CD14-positive monocyte (primary cell): ENCODE measurements at regions not wholly inside any gene's neighbourhood (a gene's known extent, or its start where the extent isn't known, plus 50 kb on each side); places are given as distances from the start of the nearest gene placed in this dataset.

ENCODE experiments used
- DNase-seq, 3 donors: peaks; one replicate each; pipeline ENCODE4 v3.0.0-alpha.2; 2011 to 2022
- H2AFZ ChIP-seq: 2 replicates; pipeline ENCODE4 v1.6.0; 2012; ENCODE audit warnings: mild to moderate bottlenecking, low read depth, low read length, inconsistent platforms; ENCODE audit not compliant: insufficient read depth, poor library complexity, severe bottlenecking
- H3K27ac ChIP-seq, 2 donors: 1 replicate in 1 of 2; 2 replicates in 1 of 2; pipeline ENCODE4 v1.5.1; 2012 to 2013; ENCODE audit warnings: low read length in 2 of 2, control low read depth in 1 of 2, inconsistent platforms in 1 of 2, low read depth in 1 of 2, mild to moderate bottlenecking in 1 of 2
- H3K27me3 ChIP-seq, 2 donors: one replicate each; pipeline versions ENCODE4 v1.6.0 to v1.6.1; 2011 to 2013; ENCODE audit warnings: low read length in 2 of 2; ENCODE audit not compliant: control insufficient read depth in 2 of 2, insufficient read depth in 2 of 2
- H3K36me3 ChIP-seq, 2 donors: replicated peaks in 1 of 2; 1 replicate in 1 of 2; 2 replicates in 1 of 2; pipeline versions ENCODE4 v1.5.1 to v1.6.1; 2012 to 2013; ENCODE audit warnings: low read length in 2 of 2, control low read depth in 1 of 2, inconsistent platforms in 1 of 2, mild to moderate bottlenecking in 1 of 2; ENCODE audit not compliant: insufficient read depth in 2 of 2, control insufficient read depth in 1 of 2
- H3K4me1 ChIP-seq, 2 donors: 1 replicate in 1 of 2; 2 replicates in 1 of 2; pipeline versions ENCODE4 v1.5.1 to v1.6.1; 2012 to 2013; ENCODE audit warnings: low read length in 2 of 2, control low read depth in 1 of 2, inconsistent platforms in 1 of 2, mild to moderate bottlenecking in 1 of 2, moderate library complexity in 1 of 2; ENCODE audit not compliant: insufficient read depth in 2 of 2, control insufficient read depth in 1 of 2
- H3K4me2 ChIP-seq: replicated peaks from 2 replicates; pipeline ENCODE3; 2012; ENCODE audit warnings: low read length, moderate library complexity, mild to moderate bottlenecking; ENCODE audit not compliant: poor library complexity, severe bottlenecking; ENCODE audit errors: extremely low read depth
- H3K4me3 ChIP-seq, 3 experiments: fragments of 200-600 bp in 1 of 3; sonication (generic) in 1 of 3; replicated peaks in 1 of 3; 1 replicate in 2 of 3; 2 replicates in 1 of 3; pipeline ENCODE4 v1.5.1; 2011 to 2013; ENCODE audit warnings: low read length in 3 of 3, mild to moderate bottlenecking in 3 of 3, control low read depth in 2 of 3, low read depth in 2 of 3, inconsistent platforms in 1 of 3, moderate library complexity in 1 of 3
- H3K79me2 ChIP-seq: 2 replicates; pipeline ENCODE4 v1.6.0; 2012; ENCODE audit warnings: mild to moderate bottlenecking, control low read depth, inconsistent platforms, low read length, moderate library complexity; ENCODE audit not compliant: insufficient read depth
- H3K9ac ChIP-seq: 2 replicates; pipeline ENCODE4 v1.6.0; 2017; ENCODE audit warnings: low read length, mild to moderate bottlenecking; ENCODE audit not compliant: insufficient read depth, poor library complexity, severe bottlenecking
- H3K9me3 ChIP-seq, 2 donors: replicated peaks in 1 of 2; 1 replicate in 1 of 2; 2 replicates in 1 of 2; pipeline versions ENCODE4 v1.5.1 to v1.6.1; 2012 to 2013; ENCODE audit warnings: low read length in 2 of 2, control low read depth in 1 of 2; ENCODE audit not compliant: control insufficient read depth in 1 of 2, insufficient read depth in 1 of 2
- H4K20me1 ChIP-seq: 2 replicates; pipeline ENCODE4 v1.6.0; 2012; ENCODE audit warnings: mild to moderate bottlenecking, low read length, control low read depth, moderate library complexity; ENCODE audit not compliant: insufficient read depth
- H3K27ac Mint-ChIP-seq, 7 donors: one replicate each; pipeline ENCODE4 v1.8.0; 2020; ENCODE audit warnings: mild to moderate bottlenecking in 7 of 7, mixed read lengths in 7 of 7, moderate library complexity in 6 of 7, inconsistent platforms in 2 of 7
- H3K27me3 Mint-ChIP-seq, 3 donors: one replicate each; pipeline ENCODE4 v1.8.0; 2021 to 2022; ENCODE audit warnings: low read depth in 3 of 3, mild to moderate bottlenecking in 3 of 3, mixed read lengths in 3 of 3, moderate library complexity in 3 of 3, inconsistent platforms in 1 of 3
- H3K36me3 Mint-ChIP-seq, 2 donors: one replicate each; pipeline ENCODE4 v1.8.0; 2020; ENCODE audit warnings: mixed read lengths in 2 of 2, inconsistent platforms in 1 of 2, mild to moderate bottlenecking in 1 of 2
- H3K4me1 Mint-ChIP-seq: one replicate; pipeline ENCODE4 v1.8.0; 2020; ENCODE audit warnings: mild to moderate bottlenecking, mixed read lengths
- H3K4me3 Mint-ChIP-seq, 2 donors: one replicate each; pipeline ENCODE4 v1.8.0; 2020; ENCODE audit warnings: mild to moderate bottlenecking in 2 of 2, mixed read lengths in 2 of 2, moderate library complexity in 1 of 2
- H3K9me3 Mint-ChIP-seq, 7 donors: one replicate each; pipeline ENCODE4 v1.8.0; 2020 to 2022; ENCODE audit warnings: mixed read lengths in 7 of 7, mild to moderate bottlenecking in 6 of 7, moderate library complexity in 6 of 7, inconsistent platforms in 2 of 7
- WGBS: methylation state at CpG from one replicate; pipeline ENCODE4 v1.1.5; 2013; ENCODE audit warnings: missing lambda C conversion rate; ENCODE audit not compliant: insufficient coverage; 5-methylcytosine and 5-hydroxymethylcytosine counted together
- intact Hi-C, 2 donors: fragments of 100-400 bp; cut with micrococcal nuclease; formaldehyde crosslinking; loops; one replicate each; pipeline versions ENCODE4 v1.15.0 to v1.15.1; 2023
- TF ChIP-seq, protein P1 (sequence below): fragments of 200-600 bp; IDR thresholded peaks from one replicate; pipeline ENCODE4 v1.8.0; 2022; ENCODE audit warnings: antibody characterized with exemption, mild to moderate bottlenecking

DNA sequence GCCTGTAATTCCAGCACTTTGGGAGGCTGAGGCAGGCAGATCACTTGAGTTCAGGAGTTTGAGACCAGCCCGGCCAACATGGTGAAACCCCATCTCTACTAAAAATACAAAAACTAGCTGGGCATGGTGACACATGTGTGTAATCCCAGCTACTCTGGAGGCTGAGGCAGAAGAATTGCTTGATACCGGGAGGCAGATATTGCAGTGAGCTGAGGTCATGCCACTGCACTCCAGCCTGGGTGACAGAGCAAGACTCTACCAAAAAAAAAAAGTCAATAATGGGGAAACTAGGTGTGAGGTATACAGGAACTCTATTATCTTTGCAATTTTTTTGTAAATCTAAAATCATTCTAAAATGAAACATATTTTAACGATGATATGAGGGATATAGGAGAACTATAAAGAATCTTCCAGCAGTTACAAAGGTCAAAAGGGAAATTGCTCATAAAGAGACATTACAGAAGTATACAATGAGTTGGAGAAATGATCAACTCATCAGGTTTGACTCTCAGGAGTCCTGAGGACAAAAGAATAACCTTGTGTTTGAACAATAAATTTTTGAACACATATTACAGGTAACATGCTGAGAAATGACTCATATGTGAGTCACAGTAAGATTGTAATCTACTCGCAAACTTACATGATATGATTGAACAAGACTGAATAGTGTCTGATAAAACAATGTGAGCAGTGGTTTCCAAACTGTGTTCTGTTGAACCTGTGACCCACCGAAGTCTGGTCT lies 272.6 kb downstream of the FGFR2 start:
- WGBS: 100% methylated on average over 2 of the region's 5 CpGs
- intact Hi-C loops: no loop called here
- no peak for DNase-seq
- Mint-ChIP-seq H3K4me3 (no peak overlapping the region), H3K27ac (no peak overlapping the region), H3K9me3 (peaks cover 0 to 11% (median 0%) of the 10 kb centered on the region in 7 donors), H3K36me3 (no peaks in the 10 kb centered on the region), H3K27me3 (peaks cover 0 to 1% (median 0%) of the 10 kb centered on the region in 3 donors), H3K4me1 (no peaks in the 10 kb centered on the region)
- TF ChIP-seq, protein P1, sequence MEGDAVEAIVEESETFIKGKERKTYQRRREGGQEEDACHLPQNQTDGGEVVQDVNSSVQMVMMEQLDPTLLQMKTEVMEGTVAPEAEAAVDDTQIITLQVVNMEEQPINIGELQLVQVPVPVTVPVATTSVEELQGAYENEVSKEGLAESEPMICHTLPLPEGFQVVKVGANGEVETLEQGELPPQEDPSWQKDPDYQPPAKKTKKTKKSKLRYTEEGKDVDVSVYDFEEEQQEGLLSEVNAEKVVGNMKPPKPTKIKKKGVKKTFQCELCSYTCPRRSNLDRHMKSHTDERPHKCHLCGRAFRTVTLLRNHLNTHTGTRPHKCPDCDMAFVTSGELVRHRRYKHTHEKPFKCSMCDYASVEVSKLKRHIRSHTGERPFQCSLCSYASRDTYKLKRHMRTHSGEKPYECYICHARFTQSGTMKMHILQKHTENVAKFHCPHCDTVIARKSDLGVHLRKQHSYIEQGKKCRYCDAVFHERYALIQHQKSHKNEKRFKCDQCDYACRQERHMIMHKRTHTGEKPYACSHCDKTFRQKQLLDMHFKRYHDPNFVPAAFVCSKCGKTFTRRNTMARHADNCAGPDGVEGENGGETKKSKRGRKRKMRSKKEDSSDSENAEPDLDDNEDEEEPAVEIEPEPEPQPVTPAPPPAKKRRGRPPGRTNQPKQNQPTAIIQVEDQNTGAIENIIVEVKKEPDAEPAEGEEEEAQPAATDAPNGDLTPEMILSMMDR: no peak
- Histone ChIP-seq H3K27me3 (no peaks in the 10 kb centered on the region), H2AFZ (no peak overlapping the region), H3K79me2 (no peaks in the 10 kb centered on the region), H4K20me1 (no peaks in the 10 kb centered on the region), H3K27ac (no peak overlapping the region), H3K4me1 (no peaks in the 10 kb centered on the region), H3K4me3 (no peak overlapping the region), H3K9ac (no peak overlapping the region), H3K36me3 (no peaks in the 10 kb centered on the region), H3K9me3 (no peaks in the 10 kb centered on the region), H3K4me2 (no peak overlapping the region)

DNA sequence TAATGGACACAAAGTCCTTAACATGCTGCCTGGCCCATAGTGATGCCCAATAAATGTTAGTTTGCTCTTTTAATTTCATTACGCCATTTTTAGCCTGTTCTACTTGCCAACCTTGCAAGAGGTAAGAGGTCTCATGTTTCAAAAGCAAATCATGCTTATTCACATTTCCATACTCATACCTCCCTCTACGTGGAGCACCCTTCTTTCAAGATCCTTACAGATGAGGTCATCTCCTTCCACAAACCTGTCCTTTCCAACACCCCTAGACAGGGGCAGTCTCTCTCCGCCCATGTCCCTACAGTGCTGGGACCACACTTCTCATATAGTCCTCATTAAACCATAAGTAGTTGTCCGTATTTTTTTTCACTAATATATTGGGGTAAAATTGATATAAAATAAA lies 271.3 kb downstream of the FGFR2 start:
- H3K4me1 ChIP-seq: no peaks in the 10 kb centered on the region
- no peaks in the 10 kb centered on the region for H3K9me3 ChIP-seq
- H2AFZ ChIP-seq: no peak overlapping the region
- Mint-ChIP-seq H3K36me3 (no peaks in the 10 kb centered on the region), H3K27ac (no peak overlapping the region), H3K4me3 (no peak overlapping the region), H3K9me3 (peaks cover 0 to 11% (median 0%) of the 10 kb centered on the region in 7 donors), H3K4me1 (no peaks in the 10 kb centered on the region), H3K27me3 (no peaks in the 10 kb centered on the region)
- DNase-seq: no peak
- no peaks in the 10 kb centered on the region for H3K36me3 ChIP-seq
- intact Hi-C loops: no loop called here
- no peaks in the 10 kb centered on the region for H4K20me1 ChIP-seq
- H3K27ac ChIP-seq: no peak overlapping the region
- WGBS: no CpG with 5 or more reads among the region's 4 CpGs
- H3K27me3 ChIP-seq: no peaks in the 10 kb centered on the region
- H3K79me2 ChIP-seq: no peaks in the 10 kb centered on the region
- H3K4me3 ChIP-seq: no peak overlapping the region
- H3K4me2 ChIP-seq: no peak overlapping the region
- TF ChIP-seq, protein P1: no peak
- H3K9ac ChIP-seq: no peak overlapping the region
